Activated T-helper 1 cell treated with anti-CD3 and anti-CD28 coated beads, Interleukin-12 subunit alpha, Interleukin-12 subunit beta, Interleukin-2, Interleukin-4 antibody, amounts not matched to agents 30 ng/mL and 10 ng/mL and 1 ng/mL, durations not matched to agents 14 hours and 24 hours and 36 hours (primary cell): ENCODE measurements at regions not wholly inside any gene's neighbourhood (a gene's known extent, or its start where the extent isn't known, plus 50 kb on each side); places are given as distances from the start of the nearest gene placed in this dataset.

ENCODE experiments used
- DNase-seq: peaks from one replicate; pipeline ENCODE4 v3.0.0; 2021; ENCODE audit warnings: low spot score
- H3K27ac Mint-ChIP-seq: one replicate; pipeline ENCODE4 v1.8.0; 2021; ENCODE audit warnings: mild to moderate bottlenecking, mixed read lengths
- H3K27me3 Mint-ChIP-seq: one replicate; pipeline ENCODE4 v1.8.0; 2022; ENCODE audit warnings: mild to moderate bottlenecking, moderate library complexity, mixed read lengths; ENCODE audit not compliant: insufficient read depth
- H3K36me3 Mint-ChIP-seq: one replicate; pipeline ENCODE4 v1.8.0; 2021; ENCODE audit warnings: low read depth, mixed read lengths
- H3K4me1 Mint-ChIP-seq: one replicate; pipeline ENCODE4 v1.8.0; 2021; ENCODE audit warnings: low read depth, mixed read lengths
- H3K4me3 Mint-ChIP-seq: one replicate; pipeline ENCODE4 v1.8.0; 2021; ENCODE audit warnings: mild to moderate bottlenecking, moderate library complexity, mixed read lengths
- H3K9me3 Mint-ChIP-seq: one replicate; pipeline ENCODE4 v1.8.0; 2021; ENCODE audit warnings: mixed read lengths
- intact Hi-C: fragments of 100-400 bp; cut with micrococcal nuclease; formaldehyde crosslinking; loops from one replicate; pipeline ENCODE4 v1.15.1; 2024

DNA sequence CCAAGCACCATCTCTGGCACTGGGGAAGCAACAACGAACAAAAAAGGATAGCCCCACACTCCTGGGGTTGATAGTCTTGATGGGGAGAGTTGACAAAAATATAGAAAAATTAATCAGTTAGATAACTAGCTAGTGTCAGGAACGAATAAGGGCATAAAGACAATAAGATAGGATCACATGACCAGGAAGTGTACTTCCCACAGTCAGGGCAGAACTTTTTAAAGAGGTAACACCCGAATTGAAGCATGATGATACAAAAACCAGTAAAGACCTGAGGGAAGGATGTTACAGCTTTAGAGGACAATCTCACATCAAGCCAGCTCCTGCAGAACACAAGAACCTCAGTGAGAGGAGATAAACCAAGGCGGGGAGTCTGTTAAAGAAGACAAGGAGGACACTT, 295.4 kb upstream of the CRIM1 start:
- intact Hi-C loops = no loop called here
- no peak overlapping the region for H3K27ac Mint-ChIP-seq
- no peaks in the 10 kb centered on the region for H3K36me3 Mint-ChIP-seq
- no peak for DNase-seq
- no peak overlapping the region for H3K4me3 Mint-ChIP-seq
- H3K4me1 Mint-ChIP-seq = no peaks in the 10 kb centered on the region
- H3K9me3 Mint-ChIP-seq = peaks cover 8% of the 10 kb centered on the region
- peaks cover 7% of the 10 kb centered on the region for H3K27me3 Mint-ChIP-seq

GRCh38 chr2:36059691-36060090, 295.9 kb upstream of the CRIM1 start:
- Mint-ChIP-seq H3K27me3 (peaks cover 7% of the 10 kb centered on the region), H3K27ac (no peak overlapping the region)
- intact Hi-C loops = no loop called here

DNA sequence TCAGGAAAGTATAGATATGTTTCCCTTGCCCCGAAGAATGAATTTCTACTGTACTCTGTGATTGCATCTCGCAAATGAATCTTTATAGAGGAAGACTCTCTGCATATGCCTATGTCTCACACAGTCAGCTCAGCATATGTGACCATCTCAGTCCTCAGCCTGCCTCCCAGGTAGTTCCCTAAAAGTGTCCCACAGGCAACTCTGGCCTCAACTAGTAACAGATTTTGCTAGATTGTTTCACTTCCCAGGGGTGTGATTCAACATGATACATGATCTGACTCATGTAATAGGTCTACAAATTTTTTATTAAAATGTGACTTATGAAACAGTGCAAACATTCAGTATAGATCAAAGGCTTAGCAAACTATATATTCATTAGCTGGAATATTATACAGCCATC, 296.6 kb upstream of the CRIM1 start:
- H3K27me3 Mint-ChIP-seq = peaks cover 7% of the 10 kb centered on the region
- H3K36me3 Mint-ChIP-seq = no peaks in the 10 kb centered on the region
- intact Hi-C loops = no loop called here
- DNase-seq = no peak
- no peak overlapping the region for H3K4me3 Mint-ChIP-seq
- no peaks in the 10 kb centered on the region for H3K4me1 Mint-ChIP-seq
- peaks cover 8% of the 10 kb centered on the region for H3K9me3 Mint-ChIP-seq
- H3K27ac Mint-ChIP-seq = no peak overlapping the region

More at GRCh38 chr2:36059691-36060090, 295.9 kb upstream of the CRIM1 start:
- no peak for DNase-seq
- no peaks in the 10 kb centered on the region for H3K36me3 Mint-ChIP-seq
- H3K4me3 Mint-ChIP-seq = no peak overlapping the region
- peaks cover 8% of the 10 kb centered on the region for H3K9me3 Mint-ChIP-seq
- H3K4me1 Mint-ChIP-seq = no peaks in the 10 kb centered on the region

- H3K27me3 Mint-ChIP-seq = peaks cover 7% of the 10 kb centered on the region
- H3K27ac Mint-ChIP-seq = no peak overlapping the region
- intact Hi-C loops = no loop called here
- peaks cover 8% of the 10 kb centered on the region for H3K9me3 Mint-ChIP-seq
- no peak for DNase-seq
- H3K36me3 Mint-ChIP-seq = no peaks in the 10 kb centered on the region
- H3K4me3 Mint-ChIP-seq = no peak overlapping the region
- H3K4me1 Mint-ChIP-seq = no peaks in the 10 kb centered on the region
These were observed 297.5 kb upstream of the CRIM1 start for GRCh38 chr2:36058076-36058475.

DNA sequence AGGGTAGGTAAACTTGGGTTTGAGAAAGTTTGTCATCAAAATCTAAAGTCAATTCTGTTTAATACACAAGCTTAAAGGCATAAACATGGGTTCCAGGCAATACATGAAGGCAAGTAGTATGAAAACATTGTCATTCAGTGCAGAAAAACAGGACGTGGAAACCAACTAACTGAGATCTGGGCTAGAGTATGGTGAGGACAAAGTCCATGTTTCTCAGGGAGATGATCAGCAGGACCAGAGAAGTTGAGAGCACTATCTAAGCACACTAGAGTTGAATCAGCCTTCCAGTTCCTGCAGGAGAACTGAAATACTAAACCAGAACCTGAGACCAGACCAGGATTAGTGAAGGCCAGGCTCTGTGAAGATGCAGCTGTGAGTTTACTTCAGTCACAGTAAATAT, 302.8 kb upstream of the CRIM1 start:
- no peak for DNase-seq
- Mint-ChIP-seq H3K4me1 (no peaks in the 10 kb centered on the region), H3K36me3 (no peaks in the 10 kb centered on the region), H3K4me3 (no peak overlapping the region), H3K27me3 (peaks cover 1% of the 10 kb centered on the region), H3K9me3 (peaks cover 17% of the 10 kb centered on the region), H3K27ac (no peak overlapping the region)
- intact Hi-C loops = no loop called here

DNA sequence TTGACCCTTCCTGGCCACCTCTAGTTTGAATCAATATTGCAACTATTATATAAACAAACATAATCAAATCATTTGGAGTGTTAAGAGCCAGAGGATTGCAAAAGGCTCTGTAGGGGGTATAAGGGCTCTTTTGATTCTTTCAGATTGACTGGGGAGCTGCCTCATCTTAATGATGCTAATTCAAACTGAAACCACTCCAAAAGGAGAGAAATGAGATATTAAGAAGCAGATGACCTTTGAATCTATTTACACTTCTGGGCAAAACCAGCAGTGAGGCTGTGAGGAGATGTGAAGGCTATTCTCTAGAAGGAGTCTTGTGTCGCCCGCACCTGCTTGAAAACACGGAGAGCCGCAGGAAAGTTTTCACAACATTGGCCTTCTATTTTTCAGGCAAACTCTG, 311.2 kb upstream of the CRIM1 start:
- H3K9me3 Mint-ChIP-seq = peaks cover 6% of the 10 kb centered on the region
- H3K27ac Mint-ChIP-seq = no peak overlapping the region
- H3K36me3 Mint-ChIP-seq = no peaks in the 10 kb centered on the region
- no peak for DNase-seq
- H3K4me3 Mint-ChIP-seq = no peak overlapping the region
- intact Hi-C loops = no loop called here
- H3K4me1 Mint-ChIP-seq = no peaks in the 10 kb centered on the region
- peaks cover 12% of the 10 kb centered on the region for H3K27me3 Mint-ChIP-seq

DNA sequence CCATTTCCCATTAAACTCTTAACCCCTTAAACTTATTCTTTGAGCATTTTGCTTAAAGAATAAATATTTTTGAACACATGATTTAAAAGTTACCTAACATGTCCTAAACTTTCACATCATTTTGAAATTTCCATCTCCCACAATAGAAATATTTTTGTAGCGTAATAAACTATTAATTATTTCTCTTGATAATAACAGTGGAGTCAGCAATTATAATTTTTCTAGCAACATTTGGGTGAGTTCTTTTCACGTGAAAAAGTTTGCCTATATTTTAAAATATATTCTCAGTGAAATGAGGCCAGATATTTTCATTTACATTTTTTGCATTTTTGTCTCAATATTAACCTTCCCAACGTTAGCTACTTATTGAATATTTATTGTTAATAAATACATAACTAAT, 320.4 kb upstream of the CRIM1 start:
- no peaks in the 10 kb centered on the region for H3K36me3 Mint-ChIP-seq
- H3K4me1 Mint-ChIP-seq = no peaks in the 10 kb centered on the region
- intact Hi-C loops = no loop called here
- peaks cover 6% of the 10 kb centered on the region for H3K27me3 Mint-ChIP-seq
- no peak for DNase-seq
- peaks cover 3% of the 10 kb centered on the region for H3K9me3 Mint-ChIP-seq
- H3K27ac Mint-ChIP-seq = no peak overlapping the region
- H3K4me3 Mint-ChIP-seq = no peak overlapping the region

GRCh38 chr2:36032046-36032445, 323.5 kb upstream of the CRIM1 start:
- intact Hi-C loops = no loop called here
- Mint-ChIP-seq H3K27ac (no peak overlapping the region), H3K4me3 (no peak overlapping the region)

GRCh38 chr2:36031471-36031870, 324.1 kb upstream of the CRIM1 start:
- H3K27me3 Mint-ChIP-seq = peaks cover 5% of the 10 kb centered on the region
- intact Hi-C loops = no loop called here

More at GRCh38 chr2:36032046-36032445, 323.5 kb upstream of the CRIM1 start:
- H3K4me1 Mint-ChIP-seq = no peaks in the 10 kb centered on the region
- H3K27me3 Mint-ChIP-seq = peaks cover 3% of the 10 kb centered on the region
- DNase-seq = no peak
- no peaks in the 10 kb centered on the region for H3K36me3 Mint-ChIP-seq
- H3K9me3 Mint-ChIP-seq = peaks cover 3% of the 10 kb centered on the region

GRCh38 chr2:36027616-36028015, 328.0 kb upstream of the CRIM1 start:
- H3K36me3 Mint-ChIP-seq = no peaks in the 10 kb centered on the region
- H3K4me1 Mint-ChIP-seq = no peaks in the 10 kb centered on the region
- no peak overlapping the region for H3K27ac Mint-ChIP-seq
- intact Hi-C loops = no loop called here
- peaks cover 5% of the 10 kb centered on the region for H3K27me3 Mint-ChIP-seq
- H3K4me3 Mint-ChIP-seq = no peak overlapping the region
- DNase-seq = no peak
- no peaks in the 10 kb centered on the region for H3K9me3 Mint-ChIP-seq

More at GRCh38 chr2:36031471-36031870, 324.1 kb upstream of the CRIM1 start:
- H3K4me1 Mint-ChIP-seq = no peaks in the 10 kb centered on the region
- H3K36me3 Mint-ChIP-seq = no peaks in the 10 kb centered on the region
- H3K4me3 Mint-ChIP-seq = no peak overlapping the region
- DNase-seq = no peak
- H3K9me3 Mint-ChIP-seq = peaks cover 3% of the 10 kb centered on the region
- no peak overlapping the region for H3K27ac Mint-ChIP-seq

- Mint-ChIP-seq H3K27me3 (peaks cover 7% of the 10 kb centered on the region), H3K4me1 (no peaks in the 10 kb centered on the region), H3K4me3 (no peak overlapping the region), H3K9me3 (no peaks in the 10 kb centered on the region), H3K27ac (no peak overlapping the region), H3K36me3 (no peaks in the 10 kb centered on the region)
- intact Hi-C loops = no loop called here
- no peak for DNase-seq
These were observed 342.5 kb upstream of the CRIM1 start for GRCh38 chr2:36013064-36013463.

- no peaks in the 10 kb centered on the region for H3K36me3 Mint-ChIP-seq
- H3K27ac Mint-ChIP-seq = no peak overlapping the region
- intact Hi-C loops = no loop called here
- H3K4me1 Mint-ChIP-seq = no peaks in the 10 kb centered on the region
- DNase-seq = no peak
- no peaks in the 10 kb centered on the region for H3K27me3 Mint-ChIP-seq
- H3K4me3 Mint-ChIP-seq = no peak overlapping the region
- H3K9me3 Mint-ChIP-seq = no peaks in the 10 kb centered on the region
These were observed 349.1 kb upstream of the CRIM1 start for GRCh38 chr2:36006444-36006843.

DNA sequence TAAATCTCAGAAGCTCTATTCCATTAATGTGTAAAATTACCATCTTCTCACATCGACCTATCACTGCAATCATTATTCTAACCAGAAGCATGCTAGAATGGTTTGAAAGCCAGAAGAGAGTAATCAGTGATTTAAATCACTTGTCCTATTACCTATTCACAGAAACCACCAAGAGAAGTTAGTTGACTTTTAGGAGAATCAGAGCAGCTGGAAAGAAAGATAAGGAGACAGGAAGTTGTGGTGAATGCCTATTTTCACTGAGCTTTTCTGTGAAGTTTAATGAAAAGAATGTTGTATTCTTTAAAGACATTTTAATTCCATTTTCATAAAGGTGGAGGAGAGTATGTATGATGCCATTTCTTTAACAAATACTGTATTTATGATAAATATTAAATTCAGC, 352.6 kb upstream of the CRIM1 start:
- Mint-ChIP-seq H3K36me3 (no peaks in the 10 kb centered on the region), H3K4me3 (no peak overlapping the region), H3K27ac (no peak overlapping the region), H3K27me3 (peaks cover 9% of the 10 kb centered on the region), H3K4me1 (no peaks in the 10 kb centered on the region), H3K9me3 (no peaks in the 10 kb centered on the region)
- no peak for DNase-seq
- intact Hi-C loops = no loop called here

DNA sequence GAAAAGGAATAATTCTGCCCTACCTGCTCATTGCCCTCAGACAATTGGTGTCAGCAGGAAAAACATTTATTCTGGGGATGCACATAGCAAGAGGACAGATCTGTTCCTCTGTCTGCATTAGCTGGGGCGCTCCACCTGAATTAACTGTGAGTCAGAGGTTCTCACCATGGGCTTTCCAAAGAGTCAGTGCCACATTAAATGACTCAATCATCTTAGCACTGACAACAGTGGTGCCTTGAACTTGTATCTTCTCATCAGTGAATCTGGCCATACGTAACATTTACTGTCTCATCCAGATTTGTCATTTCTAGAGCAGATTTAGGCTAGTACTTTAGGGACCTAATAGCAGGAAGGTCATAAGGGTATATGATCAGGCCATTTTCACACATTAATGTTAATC, 358.1 kb upstream of the CRIM1 start:
- no peak for DNase-seq
- intact Hi-C loops = no loop called here
- Mint-ChIP-seq H3K27me3 (peaks cover 11% of the 10 kb centered on the region), H3K9me3 (peaks cover 5% of the 10 kb centered on the region), H3K36me3 (no peaks in the 10 kb centered on the region), H3K4me1 (no peaks in the 10 kb centered on the region), H3K4me3 (no peak overlapping the region), H3K27ac (no peak overlapping the region)
